Right renal cortex interstitium (tissue), 3 donors: ENCODE measurements at regions not wholly inside any gene's neighbourhood (a gene's known extent, or its start where the extent isn't known, plus 50 kb on each side); places are given as distances from the start of the nearest gene placed in this dataset.

Experiments used
- DNase-seq, 3 donors: peaks; one replicate each; pipeline ENCODE4 v3.0.0-alpha.2; 2013; ENCODE audit warnings: low read depth in 3 of 3, low spot score in 2 of 3

GRCh38 chr1:208298593-208299269 lies 54.5 kb upstream of the PLXNA2 start:
- no peak for DNase-seq

- DNase-seq = no peak
These were observed 56.0 kb upstream of the PLXNA2 start for GRCh38 chr1:208300084-208300770.

DNA sequence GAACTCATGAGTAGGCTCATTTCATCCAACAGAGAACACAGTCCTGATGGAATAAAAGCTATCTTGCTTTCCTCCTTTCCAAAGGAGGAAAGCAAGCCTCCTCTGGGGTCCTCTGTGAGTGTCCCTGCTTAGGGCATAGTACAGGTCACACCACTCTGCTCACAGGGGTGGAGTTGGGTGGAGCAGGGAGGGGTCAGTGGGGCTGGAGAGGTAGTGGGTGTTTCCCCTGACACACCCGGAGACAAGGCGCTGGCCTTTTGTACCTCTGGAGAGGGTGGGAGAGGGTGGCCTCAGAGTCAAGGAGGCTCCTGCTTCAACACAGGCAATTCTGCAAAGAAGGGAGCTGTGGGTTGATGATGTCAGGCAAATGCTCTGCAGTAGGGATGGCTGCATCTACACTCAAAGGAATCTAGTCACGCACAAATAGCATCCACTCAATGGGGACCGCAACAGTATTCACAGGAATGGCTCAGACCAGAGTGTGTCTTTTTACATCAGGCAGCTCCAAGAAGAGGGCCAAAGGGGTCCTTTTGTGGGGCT lies 58.6 kb upstream of the PLXNA2 start:
- DNase-seq = no peak

GRCh38 chr1:208303743-208304712 lies 59.8 kb upstream of the PLXNA2 start:
- no peak for DNase-seq

DNA sequence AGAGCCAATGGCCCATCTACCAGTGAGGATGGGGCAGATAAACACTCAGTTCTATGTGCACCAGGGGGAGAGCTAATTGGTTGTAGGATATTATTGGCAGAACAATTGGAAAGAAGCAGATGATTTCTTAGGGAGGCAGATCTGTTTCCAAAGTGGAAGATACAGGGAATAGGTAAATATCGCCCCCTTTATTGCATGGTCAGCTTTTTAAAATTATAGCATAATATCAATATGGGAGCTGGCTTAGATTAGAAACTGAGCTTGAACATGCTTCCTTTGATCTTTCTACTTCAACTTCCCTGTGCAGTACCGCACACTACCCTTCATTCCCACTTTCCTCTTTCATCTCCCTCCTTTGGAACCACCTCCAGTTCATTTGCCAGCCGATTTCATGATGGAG lies 64.0 kb upstream of the PLXNA2 start:
- DNase-seq = no peak

DNA sequence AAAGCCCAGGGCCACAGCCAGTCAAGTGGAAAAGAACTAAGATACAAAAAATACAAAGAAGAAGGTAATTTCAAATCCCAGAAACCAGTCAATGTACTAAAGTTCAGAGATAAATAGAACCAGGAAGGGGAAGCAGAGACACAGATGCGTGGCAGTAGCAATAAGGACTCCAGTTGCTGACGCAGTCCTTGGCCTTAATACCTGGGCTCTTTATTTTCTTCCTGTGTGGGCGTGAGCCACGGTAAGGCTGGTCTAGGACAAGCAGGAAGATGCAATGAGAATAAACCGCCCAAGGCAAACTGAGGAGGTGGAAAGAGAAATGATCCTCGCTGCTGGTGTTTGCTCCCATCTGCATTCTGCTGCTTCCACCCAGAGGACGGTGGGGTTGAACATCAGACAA lies 65.6 kb upstream of the PLXNA2 start:
- no peak for DNase-seq

DNA sequence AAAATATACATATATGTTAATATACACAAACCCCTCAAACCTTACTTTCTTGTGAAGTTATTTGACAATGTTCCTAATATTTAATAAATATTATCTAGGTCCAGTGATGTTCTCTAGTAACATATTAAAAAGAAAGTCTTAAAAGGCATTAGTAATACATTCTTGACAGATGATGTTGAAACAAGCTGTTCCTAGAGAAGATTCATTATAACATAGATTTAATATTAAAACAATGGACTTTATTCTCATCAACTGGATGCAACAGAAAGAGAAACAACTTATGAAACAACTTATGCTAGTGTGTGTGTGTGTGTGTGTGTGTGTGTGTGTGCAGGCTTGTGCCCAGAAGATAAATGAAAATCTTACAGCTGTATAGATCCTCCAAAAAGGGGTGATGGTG lies 68.5 kb upstream of the PLXNA2 start:
- no peak for DNase-seq

DNA sequence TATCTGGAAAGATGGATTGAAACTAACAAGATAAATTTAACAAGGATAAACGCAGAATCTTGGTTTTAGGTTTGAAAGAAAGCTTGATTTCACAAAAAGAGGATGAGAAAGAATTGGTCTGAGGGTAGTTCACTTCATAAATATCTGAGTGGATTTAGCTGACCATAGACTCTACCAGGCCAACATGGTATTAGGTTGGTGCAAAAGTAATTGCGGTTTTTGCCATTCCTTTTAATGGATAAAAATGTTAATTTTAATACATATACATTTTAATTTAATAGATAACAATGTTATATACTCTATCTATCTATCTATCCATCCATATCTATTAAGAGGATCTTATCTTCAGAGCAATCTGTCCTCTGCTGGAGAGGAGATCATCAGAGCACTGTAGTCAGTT lies 70.2 kb upstream of the PLXNA2 start:
- DNase-seq = no peak

- no peak for DNase-seq
These were observed 74.1 kb upstream of the PLXNA2 start for GRCh38 chr1:208318150-208318734.

GRCh38 chr1:208324005-208324404 lies 79.8 kb upstream of the PLXNA2 start:
- no peak for DNase-seq

GRCh38 chr1:208326033-208326432 lies 81.8 kb upstream of the PLXNA2 start:
- DNase-seq = no peak

DNA sequence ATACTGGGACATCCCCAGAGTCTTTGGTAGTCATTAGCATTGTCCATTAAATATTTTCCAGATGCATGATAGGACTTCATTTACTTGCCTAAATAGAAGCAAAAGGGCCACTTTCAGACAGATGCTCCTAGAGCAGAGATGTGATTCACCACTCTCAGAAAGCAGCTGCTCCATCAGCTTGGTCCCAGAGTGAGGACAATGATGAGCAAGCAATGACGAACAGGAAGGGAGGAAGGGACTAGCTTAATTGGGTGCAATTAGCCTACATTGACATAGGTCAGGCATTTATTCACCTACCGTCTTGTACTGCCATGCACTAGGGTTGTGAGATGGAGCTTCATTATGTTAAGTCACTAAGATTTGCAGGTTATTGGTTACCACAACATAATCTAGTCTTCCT lies 85.1 kb upstream of the PLXNA2 start:
- DNase-seq = no peak

DNA sequence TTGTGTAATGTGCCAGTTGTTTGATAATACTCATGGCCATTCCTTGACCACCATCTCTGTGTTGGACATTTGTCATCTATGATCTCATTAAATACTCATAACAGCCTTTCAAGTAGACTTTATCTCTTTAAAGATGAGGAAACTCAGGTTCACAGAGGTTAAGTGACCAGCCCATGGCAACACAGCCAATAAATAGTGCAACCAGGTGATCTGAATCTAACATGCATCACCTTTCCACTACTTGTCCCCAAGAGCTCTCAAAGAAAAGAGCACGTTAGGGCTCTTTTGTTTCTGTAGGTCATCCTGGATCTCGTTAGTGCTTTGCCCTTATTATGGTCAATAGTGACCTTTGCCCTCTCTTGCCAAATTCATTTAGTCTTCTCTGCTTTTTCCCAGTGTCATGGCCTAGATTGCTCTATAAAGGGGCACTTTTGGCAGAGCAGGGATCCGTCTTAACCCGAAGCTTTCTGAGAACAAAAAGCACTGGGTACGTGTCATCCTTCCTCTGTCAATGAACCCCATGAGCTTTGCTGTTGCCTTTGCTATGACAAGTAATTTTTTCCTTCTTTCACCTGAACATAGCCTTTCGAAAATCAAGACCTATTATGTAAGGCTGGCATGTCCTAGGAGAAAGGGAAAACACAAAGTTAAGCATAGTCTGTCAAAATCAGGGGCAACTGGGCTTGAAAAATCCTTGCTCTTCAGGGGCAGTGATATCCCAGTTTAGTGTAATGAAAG lies 88.0 kb upstream of the PLXNA2 start:
- no peak for DNase-seq

GRCh38 chr1:208332774-208333126 lies 88.6 kb upstream of the PLXNA2 start:
- DNase-seq = peak in 1 of 3 donors; percentile 27

GRCh38 chr1:208333676-208334075 lies 89.5 kb upstream of the PLXNA2 start:
- DNase-seq = no peak

DNA sequence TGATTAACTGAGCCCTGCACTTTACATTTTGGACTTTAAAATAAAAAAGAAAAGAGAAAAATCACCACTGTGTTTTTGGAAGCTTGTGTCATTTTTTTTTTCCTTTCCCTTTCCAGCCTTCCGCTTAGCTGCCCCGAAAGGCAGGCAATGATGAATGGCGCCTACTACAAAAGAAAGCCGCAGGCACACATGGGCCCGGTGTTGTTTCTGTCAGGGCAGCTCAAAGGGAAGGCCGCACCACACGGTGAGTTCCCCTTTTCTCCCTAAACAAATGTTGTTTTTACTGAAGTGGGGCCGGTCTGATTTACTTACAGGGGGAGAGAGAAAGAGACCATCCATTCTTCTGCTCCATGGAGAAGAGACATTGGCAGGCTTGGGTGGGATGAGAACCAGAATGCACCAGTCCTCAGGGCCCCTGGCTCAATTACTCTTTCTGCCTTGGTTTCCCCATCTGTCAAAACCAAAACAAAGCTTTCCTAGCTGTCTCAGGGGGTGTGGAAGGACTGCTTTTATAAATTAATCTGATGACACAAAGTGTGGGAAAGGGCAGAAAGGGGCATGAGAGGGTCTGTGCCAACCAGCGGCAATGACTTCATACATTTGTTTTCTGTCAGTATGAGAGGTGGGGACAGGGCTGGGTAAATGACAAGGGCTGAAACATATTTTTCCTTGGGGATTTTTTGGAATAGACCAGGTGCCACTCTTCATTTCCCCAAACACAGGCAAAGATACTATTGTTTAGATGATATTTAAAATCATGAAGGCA lies 91.4 kb upstream of the PLXNA2 start:
- DNase-seq = no peak

- DNase-seq = no peak
These were observed 91.9 kb upstream of the PLXNA2 start for GRCh38 chr1:208336137-208336518.

- no peak for DNase-seq
These were observed 95.7 kb upstream of the PLXNA2 start for GRCh38 chr1:208339911-208340310.

- DNase-seq = no peak
These were observed 99.0 kb upstream of the PLXNA2 start for GRCh38 chr1:208343226-208343625.
